ENCODE measurements at regions not wholly inside any gene's neighbourhood (a gene's known extent, or its start where the extent isn't known, plus 50 kb on each side); places are given as distances from the start of the nearest gene placed in this dataset.

DNA sequence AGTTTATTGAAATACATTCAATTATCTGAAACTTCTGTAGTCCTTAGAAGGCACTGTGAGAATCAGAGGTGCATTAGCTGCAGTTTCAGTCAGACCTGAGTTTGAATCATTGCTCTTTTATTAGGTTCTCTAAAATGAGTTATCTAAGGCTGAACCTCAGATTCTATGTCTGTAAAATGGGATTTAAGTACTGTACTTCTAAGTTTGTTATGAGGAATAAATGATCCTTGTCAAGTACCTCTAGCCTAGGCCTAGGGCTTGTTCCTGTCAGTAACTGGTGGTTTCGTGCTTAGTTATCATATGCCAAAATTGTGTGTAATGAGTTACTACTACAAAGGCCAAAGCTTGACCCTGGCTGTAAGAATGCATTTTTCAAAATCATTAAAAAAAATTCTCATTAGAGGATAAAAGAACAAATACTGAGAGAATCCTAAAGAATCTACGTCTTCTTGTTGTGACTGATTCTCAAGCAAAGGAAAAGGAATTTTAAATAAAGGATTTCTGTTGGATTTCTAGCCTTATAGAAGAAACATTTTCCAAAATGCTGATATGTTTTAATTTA is 65.8 kb downstream of the SLIT2 start:
- Mint-ChIP-seq H3K27ac (ENCODE audit: low read depth, unreplicated experiment) (no peak overlapping the region), H3K4me1 (ENCODE audit: insufficient read depth, unreplicated experiment) (peaks cover 5% of the 10 kb centered on the region), H3K9me3 (ENCODE audit: unreplicated experiment) (no peaks in the 10 kb centered on the region), H3K36me3 (ENCODE audit: insufficient read depth, unreplicated experiment) (no peaks in the 10 kb centered on the region), H3K4me3 (ENCODE audit: unreplicated experiment) (no peak overlapping the region), H3K27me3 (ENCODE audit: insufficient read depth, unreplicated experiment) (no peaks in the 10 kb centered on the region)
- no TSS peak for BruUV-seq (replicated peaks)
- ChIA-PET POLR2A (no interaction called here), CTCF (no interaction called here)
- DNase-seq (ENCODE audit: unreplicated experiment) = no peak
- intact Hi-C loops (cut with micrococcal nuclease) = no loop called here
- TF ChIP-seq CTCF (IDR thresholded peaks at IDR 0.05; ENCODE audit: unreplicated experiment) = no peak

DNA sequence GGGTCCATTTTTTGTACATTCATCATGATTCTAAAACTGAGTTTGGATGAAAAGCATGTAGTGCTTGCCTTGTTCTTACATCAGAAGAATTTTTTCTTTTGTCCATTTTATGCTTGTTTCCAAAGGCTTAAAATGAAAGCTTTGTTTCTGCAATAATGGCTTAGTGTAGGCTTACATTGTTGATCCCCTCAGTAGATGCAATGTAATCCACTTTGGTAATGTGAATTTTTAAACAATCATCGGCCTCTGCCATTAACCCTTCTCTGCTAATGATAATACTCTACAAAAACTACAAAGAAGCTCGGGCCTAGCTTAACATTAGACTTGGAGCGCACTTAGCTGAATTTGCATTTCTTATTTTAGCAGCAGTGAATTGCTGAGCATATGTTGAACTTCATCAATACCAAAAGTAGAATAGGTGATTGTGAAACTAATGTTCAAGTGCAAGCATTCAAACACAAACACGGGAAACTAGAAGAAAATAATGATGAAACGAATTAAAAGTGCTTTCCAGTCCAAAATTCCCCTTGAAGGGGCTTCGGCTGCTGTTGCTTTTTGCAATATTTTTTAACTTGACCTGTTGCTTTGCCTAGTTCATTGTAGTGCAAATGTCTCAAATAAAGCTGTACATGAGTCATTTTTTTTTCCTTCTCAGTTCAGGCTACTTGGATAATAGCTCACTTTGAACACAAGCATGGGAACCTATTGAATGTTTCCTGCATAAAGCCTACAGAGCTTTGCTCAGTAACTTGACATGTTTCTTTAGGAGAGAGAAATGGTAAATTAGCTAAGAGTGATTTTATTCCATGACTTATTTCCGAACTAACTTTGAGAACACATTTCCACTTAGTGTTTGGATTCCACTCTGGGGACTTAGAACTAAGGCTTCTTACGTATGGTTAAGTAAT is 66.5 kb downstream of the SLIT2 start:
- intact Hi-C loops (cut with micrococcal nuclease) = no loop called here
- no peaks in the 10 kb centered on the region for H3K27me3 Mint-ChIP-seq (ENCODE audit: insufficient read depth, unreplicated experiment)
- CTCF ChIA-PET = interaction anchor here (0.5 to 0.9 kb wide), 3 partner anchors 11 to 1165 kb away, joined by 3 to 4 read pairs (median 3); no protein-coding TSS in a partner anchor
- BruUV-seq (replicated peaks) = no TSS peak
- H3K27ac Mint-ChIP-seq (ENCODE audit: low read depth, unreplicated experiment) = no peak overlapping the region
- no peaks in the 10 kb centered on the region for H3K36me3 Mint-ChIP-seq (ENCODE audit: insufficient read depth, unreplicated experiment)
- no peak for TF ChIP-seq CTCF (IDR thresholded peaks at IDR 0.05; ENCODE audit: unreplicated experiment)
- POLR2A ChIA-PET = no interaction called here
- DNase-seq (ENCODE audit: unreplicated experiment) = no peak
- H3K4me1 Mint-ChIP-seq (ENCODE audit: insufficient read depth, unreplicated experiment) = peaks cover 5% of the 10 kb centered on the region
- no peaks in the 10 kb centered on the region for H3K9me3 Mint-ChIP-seq (ENCODE audit: unreplicated experiment)
- H3K4me3 Mint-ChIP-seq (ENCODE audit: unreplicated experiment) = no peak overlapping the region

GRCh38 chr4:20318909-20319277 is 67.2 kb downstream of the SLIT2 start:
- TF ChIP-seq CTCF (IDR thresholded peaks at IDR 0.05; ENCODE audit: unreplicated experiment) = no peak
- H3K4me1 Mint-ChIP-seq (ENCODE audit: insufficient read depth, unreplicated experiment) = peaks cover 5% of the 10 kb centered on the region
- H3K9me3 Mint-ChIP-seq (ENCODE audit: unreplicated experiment) = no peaks in the 10 kb centered on the region
- H3K27ac Mint-ChIP-seq (ENCODE audit: low read depth, unreplicated experiment) = no peak overlapping the region
- ChIA-PET POLR2A (no interaction called here), CTCF (interaction anchor here (0.5 to 0.9 kb wide), 3 partner anchors 10 to 1165 kb away, joined by 3 to 4 read pairs (median 3); no protein-coding TSS in a partner anchor)
- H3K4me3 Mint-ChIP-seq (ENCODE audit: unreplicated experiment) = no peak overlapping the region
- intact Hi-C loops (cut with micrococcal nuclease) = no loop called here
- BruUV-seq (replicated peaks) = no TSS peak
- peak; percentile 4 for DNase-seq (ENCODE audit: unreplicated experiment)
- no peaks in the 10 kb centered on the region for H3K27me3 Mint-ChIP-seq (ENCODE audit: insufficient read depth, unreplicated experiment)
- H3K36me3 Mint-ChIP-seq (ENCODE audit: insufficient read depth, unreplicated experiment) = no peaks in the 10 kb centered on the region

DNA sequence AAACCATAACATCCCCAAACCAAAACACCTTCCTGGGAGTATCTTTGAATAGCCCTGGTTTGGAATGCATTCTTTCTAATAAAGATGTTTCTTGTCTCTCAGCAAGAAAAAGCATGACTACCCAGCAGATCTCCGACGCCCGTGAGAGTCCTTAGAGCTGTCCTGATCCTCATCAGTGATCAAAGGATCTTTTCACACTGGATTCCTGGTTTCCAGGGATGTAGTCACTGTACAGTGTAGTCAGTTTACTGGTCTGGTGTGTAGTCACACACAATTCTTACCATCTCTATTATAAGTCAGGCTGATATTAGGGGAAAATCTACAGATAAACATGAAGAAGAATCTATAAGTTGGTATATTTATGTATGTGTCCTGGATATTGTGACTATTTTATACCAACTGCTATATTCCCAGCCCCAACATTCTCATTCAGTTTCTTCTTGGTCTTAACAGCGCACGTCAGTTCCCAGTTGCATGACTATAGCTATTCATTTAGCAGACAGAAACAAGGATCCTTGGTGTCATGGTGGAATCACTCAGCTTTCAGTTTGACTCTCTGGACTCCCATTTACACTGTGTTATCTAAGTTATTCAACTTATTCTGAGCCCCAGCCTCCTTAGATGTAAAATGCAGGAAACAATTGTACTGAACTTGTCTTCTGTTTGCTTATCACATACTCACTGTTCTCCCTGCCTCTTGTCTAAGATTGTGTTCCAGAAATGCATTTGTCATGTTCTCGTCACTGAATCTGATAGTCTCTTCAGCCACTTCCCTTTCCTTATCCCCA is 68.3 kb downstream of the SLIT2 start:
- H3K27me3 Mint-ChIP-seq (ENCODE audit: insufficient read depth, unreplicated experiment) = no peaks in the 10 kb centered on the region
- TF ChIP-seq CTCF (IDR thresholded peaks at IDR 0.05; ENCODE audit: unreplicated experiment) = no peak
- no peak overlapping the region for H3K4me3 Mint-ChIP-seq (ENCODE audit: unreplicated experiment)
- BruUV-seq (replicated peaks) = no TSS peak
- intact Hi-C loops (cut with micrococcal nuclease) = no loop called here
- H3K27ac Mint-ChIP-seq (ENCODE audit: low read depth, unreplicated experiment) = no peak overlapping the region
- CTCF ChIA-PET = interaction anchor here (0.6 to 0.8 kb wide), 2 partner anchors 12 to 25 kb away, joined by 3 read pairs; no protein-coding TSS in a partner anchor
- POLR2A ChIA-PET = interaction anchor here (0.6 kb wide), 1 partner anchor 791 kb away, joined by 3 read pairs; no protein-coding TSS in a partner anchor
- H3K36me3 Mint-ChIP-seq (ENCODE audit: insufficient read depth, unreplicated experiment) = no peaks in the 10 kb centered on the region
- H3K9me3 Mint-ChIP-seq (ENCODE audit: unreplicated experiment) = no peaks in the 10 kb centered on the region
- peaks cover 5% of the 10 kb centered on the region for H3K4me1 Mint-ChIP-seq (ENCODE audit: insufficient read depth, unreplicated experiment)
- no peak for DNase-seq (ENCODE audit: unreplicated experiment)
